ENCODE measurements at regions not wholly inside any gene's neighbourhood (a gene's known extent, or its start where the extent isn't known, plus 50 kb on each side); places are given as distances from the start of the nearest gene placed in this dataset.

- TF ChIP-seq CTCF (IDR thresholded peaks at IDR 0.05) (no peak), POLR2A (IDR thresholded peaks at IDR 0.05) (no peak)
Observed at GRCh38 chr6:147990159-147990558, 352.5 kb upstream of the SASH1 start.

Data from esophagus squamous epithelium (tissue), 4 donors.